Fibroblast of mammary gland (primary cell): ENCODE measurements at regions not wholly inside any gene's neighbourhood (a gene's known extent, or its start where the extent isn't known, plus 50 kb on each side); places are given as distances from the start of the nearest gene placed in this dataset.

Experiments used
- DNase-seq: peaks from one replicate; pipeline ENCODE4 v3.0.0-alpha.2; 2010; ENCODE audit warnings: low read depth
- H3K4me3 ChIP-seq: 2 replicates; pipeline ENCODE4 v1.5.1; 2011; ENCODE audit warnings: low read depth, mild to moderate bottlenecking, low read length, moderate library complexity; ENCODE audit not compliant: control insufficient read depth
- TF ChIP-seq, protein P1 (sequence below): conservative IDR thresholded peaks from 2 replicates; pipeline ENCODE4 v1.5.1; 2011; ENCODE audit warnings: low read depth, low read length, inconsistent platforms; ENCODE audit not compliant: control insufficient read depth, insufficient read depth

GRCh38 chr15:66838671-66839239 is 136.7 kb downstream of the SMAD6 start:
- no peak overlapping the region for H3K4me3 ChIP-seq
- DNase-seq = peak; percentile 60

DNA sequence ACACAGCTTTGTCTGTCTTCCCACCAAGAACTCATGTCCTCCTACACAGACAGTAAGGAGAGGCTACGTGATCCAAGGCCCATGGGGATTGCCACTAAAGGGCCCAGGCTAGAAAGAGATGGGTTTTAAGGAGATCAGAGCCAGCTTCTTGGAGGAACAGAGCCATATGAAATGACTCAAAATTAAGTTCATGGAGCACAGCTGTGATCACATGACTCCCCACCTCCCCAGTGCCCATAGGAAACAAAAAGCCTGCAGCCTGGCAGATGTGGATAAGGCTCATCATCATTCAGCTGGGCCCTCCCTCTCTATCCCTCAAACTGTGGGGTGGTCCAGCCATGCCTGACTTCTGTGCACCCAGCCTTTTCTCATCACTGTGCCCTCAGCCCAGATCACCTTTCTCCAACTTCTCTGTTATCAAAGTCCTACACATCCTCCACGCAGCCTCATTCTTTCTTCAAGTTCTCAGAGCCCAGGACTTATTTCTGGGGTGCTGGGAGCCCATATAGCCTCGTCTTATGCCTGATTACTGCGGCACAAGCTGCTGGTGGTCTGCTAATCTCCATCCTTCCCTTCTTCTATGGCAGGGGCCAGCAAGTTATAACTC is 137.6 kb downstream of the SMAD6 start:
- peak; percentile 63 for DNase-seq
- no peak overlapping the region for H3K4me3 ChIP-seq
- TF ChIP-seq, protein P1, sequence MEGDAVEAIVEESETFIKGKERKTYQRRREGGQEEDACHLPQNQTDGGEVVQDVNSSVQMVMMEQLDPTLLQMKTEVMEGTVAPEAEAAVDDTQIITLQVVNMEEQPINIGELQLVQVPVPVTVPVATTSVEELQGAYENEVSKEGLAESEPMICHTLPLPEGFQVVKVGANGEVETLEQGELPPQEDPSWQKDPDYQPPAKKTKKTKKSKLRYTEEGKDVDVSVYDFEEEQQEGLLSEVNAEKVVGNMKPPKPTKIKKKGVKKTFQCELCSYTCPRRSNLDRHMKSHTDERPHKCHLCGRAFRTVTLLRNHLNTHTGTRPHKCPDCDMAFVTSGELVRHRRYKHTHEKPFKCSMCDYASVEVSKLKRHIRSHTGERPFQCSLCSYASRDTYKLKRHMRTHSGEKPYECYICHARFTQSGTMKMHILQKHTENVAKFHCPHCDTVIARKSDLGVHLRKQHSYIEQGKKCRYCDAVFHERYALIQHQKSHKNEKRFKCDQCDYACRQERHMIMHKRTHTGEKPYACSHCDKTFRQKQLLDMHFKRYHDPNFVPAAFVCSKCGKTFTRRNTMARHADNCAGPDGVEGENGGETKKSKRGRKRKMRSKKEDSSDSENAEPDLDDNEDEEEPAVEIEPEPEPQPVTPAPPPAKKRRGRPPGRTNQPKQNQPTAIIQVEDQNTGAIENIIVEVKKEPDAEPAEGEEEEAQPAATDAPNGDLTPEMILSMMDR = no peak

More at GRCh38 chr15:66838671-66839239, 136.7 kb downstream of the SMAD6 start:
- TF ChIP-seq, protein P1 = peak; percentile 76

- TF ChIP-seq, protein P1 = no peak
- no peak for DNase-seq
- H3K4me3 ChIP-seq = no peak overlapping the region
Observed at GRCh38 chr15:66840615-66841390, 138.8 kb downstream of the SMAD6 start.

- TF ChIP-seq, protein P1 = no peak
- H3K4me3 ChIP-seq = peak overlapping the region; percentile 39
- DNase-seq = peak; percentile 85
Observed at GRCh38 chr15:66841953-66842681, 140.1 kb downstream of the SMAD6 start.

DNA sequence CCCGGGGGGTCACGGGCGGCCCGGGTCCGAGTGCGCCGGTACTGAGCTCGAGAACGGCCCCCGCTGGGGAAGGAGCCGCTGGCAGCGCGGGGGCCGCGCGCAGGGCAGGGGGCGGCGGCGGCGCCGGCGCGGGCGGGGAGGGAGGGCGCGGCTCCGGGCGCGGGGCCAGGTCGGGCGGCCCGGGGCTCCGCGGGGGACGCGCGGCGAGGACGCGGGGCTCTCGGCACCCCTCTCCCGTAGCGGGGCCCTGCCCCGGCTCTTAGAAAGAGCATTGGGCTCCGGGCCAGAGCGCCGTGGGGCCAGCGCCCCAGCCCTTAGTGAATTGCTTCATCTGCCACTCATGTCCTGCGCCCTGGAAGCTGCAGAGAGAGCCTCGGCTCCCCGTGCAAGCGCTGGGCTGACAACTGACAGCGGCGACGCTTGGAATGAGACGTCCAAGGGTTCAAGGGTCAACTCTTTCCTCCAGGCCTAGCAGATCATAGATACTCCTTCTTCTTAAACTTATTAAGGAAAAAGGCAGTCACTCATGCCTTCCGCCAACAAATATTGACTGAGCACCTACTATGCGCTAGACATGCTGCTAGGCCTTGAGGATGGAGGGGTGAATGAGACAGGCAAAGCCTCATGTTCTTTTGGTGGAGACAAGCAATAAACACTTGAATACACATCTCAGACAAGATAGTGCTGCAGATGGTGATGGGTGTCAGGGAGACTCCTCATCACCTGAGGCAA is 140.8 kb downstream of the SMAD6 start:
- TF ChIP-seq, protein P1 = no peak
- DNase-seq = peak; percentile 60
- H3K4me3 ChIP-seq = peak overlapping the region; percentile 45

GRCh38 chr15:66843581-66843980 is 141.5 kb downstream of the SMAD6 start:
- no peak for DNase-seq
- TF ChIP-seq, protein P1 = no peak
- H3K4me3 ChIP-seq = no peak overlapping the region
